Endothelial cell (in vitro differentiated cells): ENCODE measurements at regions not wholly inside any gene's neighbourhood (a gene's known extent, or its start where the extent isn't known, plus 50 kb on each side); places are given as distances from the start of the nearest gene placed in this dataset.

ENCODE experiments used
- DNase-seq: peaks from one replicate; pipeline ENCODE4 v3.0.0; 2021; ENCODE audit warnings: low spot score
- H3K27ac Mint-ChIP-seq: one replicate; pipeline ENCODE4 v1.8.0; 2021; ENCODE audit warnings: mixed read lengths, inconsistent platforms; ENCODE audit not compliant: unreplicated experiment
- H3K27me3 Mint-ChIP-seq: one replicate; pipeline ENCODE4 v1.8.0; 2021; ENCODE audit warnings: mild to moderate bottlenecking, moderate library complexity, mixed read lengths, inconsistent platforms; ENCODE audit not compliant: unreplicated experiment
- H3K36me3 Mint-ChIP-seq: one replicate; pipeline ENCODE4 v1.8.0; 2021; ENCODE audit warnings: mild to moderate bottlenecking, low read depth, mixed read lengths, inconsistent platforms; ENCODE audit not compliant: unreplicated experiment
- H3K4me1 Mint-ChIP-seq: one replicate; pipeline ENCODE4 v1.8.0; 2021; ENCODE audit warnings: mild to moderate bottlenecking, mixed read lengths, inconsistent platforms; ENCODE audit not compliant: unreplicated experiment
- H3K4me3 Mint-ChIP-seq: one replicate; pipeline ENCODE4 v1.8.0; 2021; ENCODE audit warnings: mild to moderate bottlenecking, mixed read lengths, inconsistent platforms; ENCODE audit not compliant: unreplicated experiment
- H3K9me3 Mint-ChIP-seq: one replicate; pipeline ENCODE4 v1.8.0; 2021; ENCODE audit warnings: mixed read lengths, inconsistent platforms; ENCODE audit not compliant: unreplicated experiment
- CTCF ChIP-seq: fragments of 200-600 bp; sonication (generic); IDR thresholded peaks from one replicate; pipeline ENCODE4 v1.5.0; 2021; ENCODE audit warnings: antibody characterized with exemption; ENCODE audit not compliant: unreplicated experiment

GRCh38 chr1:88204612-88205167 is 479.4 kb upstream of the PKN2 start:
- Mint-ChIP-seq H3K4me1 (no peaks in the 10 kb centered on the region), H3K27ac (no peak overlapping the region), H3K9me3 (no peaks in the 10 kb centered on the region), H3K4me3 (no peak overlapping the region), H3K27me3 (no peaks in the 10 kb centered on the region), H3K36me3 (no peaks in the 10 kb centered on the region)
- DNase-seq: no peak
- no peak for TF ChIP-seq CTCF

- Mint-ChIP-seq H3K27me3 (no peaks in the 10 kb centered on the region), H3K4me1 (peaks cover 12% of the 10 kb centered on the region), H3K36me3 (no peaks in the 10 kb centered on the region), H3K4me3 (no peak overlapping the region), H3K27ac (no peak overlapping the region), H3K9me3 (no peaks in the 10 kb centered on the region)
- DNase-seq: no peak
- no peak for TF ChIP-seq CTCF
Measured at GRCh38 chr1:88208389-88208788, 475.7 kb upstream of the PKN2 start.

- Mint-ChIP-seq H3K4me1 (peaks cover 12% of the 10 kb centered on the region), H3K27ac (no peak overlapping the region), H3K9me3 (no peaks in the 10 kb centered on the region), H3K4me3 (no peak overlapping the region), H3K36me3 (no peaks in the 10 kb centered on the region), H3K27me3 (no peaks in the 10 kb centered on the region)
- no peak for DNase-seq
- TF ChIP-seq CTCF: no peak
Measured at GRCh38 chr1:88210103-88210787, 473.8 kb upstream of the PKN2 start.

DNA sequence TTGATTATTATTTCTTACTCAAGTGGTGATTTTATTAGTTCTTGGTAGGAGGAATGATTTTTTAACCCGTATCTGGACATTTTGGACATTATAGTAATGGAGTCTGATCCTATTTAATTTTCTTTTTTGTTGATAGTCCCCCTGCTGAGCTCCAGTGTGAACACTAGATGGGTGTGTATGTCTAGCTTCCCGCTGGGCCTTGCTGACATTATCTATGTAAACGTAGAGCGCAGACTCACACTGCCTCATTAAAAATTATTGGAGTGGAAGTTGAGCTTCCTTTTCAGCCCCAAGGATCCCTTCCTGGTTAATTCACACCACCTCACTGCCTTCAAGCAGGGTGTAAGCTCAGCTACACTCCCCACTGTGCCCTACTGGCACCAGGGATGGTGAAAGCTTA is 467.6 kb upstream of the PKN2 start:
- H3K4me1 Mint-ChIP-seq: peaks cover 5% of the 10 kb centered on the region
- DNase-seq: no peak
- no peak for TF ChIP-seq CTCF
- H3K27ac Mint-ChIP-seq: no peak overlapping the region
- no peaks in the 10 kb centered on the region for H3K9me3 Mint-ChIP-seq
- H3K27me3 Mint-ChIP-seq: no peaks in the 10 kb centered on the region
- H3K4me3 Mint-ChIP-seq: no peak overlapping the region
- no peaks in the 10 kb centered on the region for H3K36me3 Mint-ChIP-seq

DNA sequence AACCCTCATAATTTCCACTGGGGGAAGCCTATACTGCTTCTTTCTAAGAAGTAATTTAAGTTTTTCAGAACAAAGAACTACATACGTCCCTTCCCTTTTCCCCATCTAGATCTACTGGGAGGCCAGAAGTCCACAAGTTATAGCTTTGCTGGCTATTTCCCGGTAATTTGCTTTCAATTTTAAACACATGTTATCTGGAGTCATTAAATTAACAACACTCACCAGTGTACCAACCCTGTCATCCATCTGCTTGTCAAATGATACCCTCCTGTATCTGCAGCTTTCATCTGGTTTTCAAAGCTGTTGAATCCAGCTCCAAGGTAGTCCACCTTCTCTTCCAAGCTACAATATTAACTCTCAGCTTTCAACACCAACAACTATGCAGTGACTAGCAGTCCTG is 466.7 kb upstream of the PKN2 start:
- H3K4me1 Mint-ChIP-seq: peaks cover 5% of the 10 kb centered on the region
- no peaks in the 10 kb centered on the region for H3K36me3 Mint-ChIP-seq
- H3K9me3 Mint-ChIP-seq: no peaks in the 10 kb centered on the region
- no peak for DNase-seq
- no peak overlapping the region for H3K4me3 Mint-ChIP-seq
- no peak for TF ChIP-seq CTCF
- H3K27ac Mint-ChIP-seq: no peak overlapping the region
- H3K27me3 Mint-ChIP-seq: no peaks in the 10 kb centered on the region
